ENCODE measurements at regions not wholly inside any gene's neighbourhood (a gene's known extent, or its start where the extent isn't known, plus 50 kb on each side); places are given as distances from the start of the nearest gene placed in this dataset.
"Not testable (repeated sequence)": the region's sequence is repeated elsewhere in the genome, so short reads cannot be mapped to it uniquely, and the experiment has no call there.

GRCh38 chr15:46091860-46092450 is 457.1 kb downstream of the SQOR start:
- Histone ChIP-seq H3K4me3 (ENCODE audit: low read length) (no peak overlapping the region), H3K27me3 (replicated peaks; ENCODE audit: insufficient read depth, low read length) (no peaks in the 10 kb centered on the region), H4K20me1 (ENCODE audit: insufficient read depth, low read length) (no peaks in the 10 kb centered on the region), H3K79me2 (ENCODE audit: low read length) (no peaks in the 10 kb centered on the region), H2AFZ (ENCODE audit: low read length) (peak overlapping the region; percentile 73), H3K27ac (ENCODE audit: low read length) (no peak overlapping the region), H3K9ac (ENCODE audit: low read length) (no peak overlapping the region), H3F3A (ENCODE audit: insufficient read depth, low read length) (no peaks in the 10 kb centered on the region), H3K9me2 (replicated peaks; ENCODE audit: insufficient read depth, low read length) (no peaks in the 10 kb centered on the region), H3K4me2 (ENCODE audit: low read depth, low read length) (peak overlapping the region; percentile 40; the same call in 1 of the 2 replicates), H3K36me3 (replicated peaks; ENCODE audit: insufficient read depth, low read length) (no peaks in the 10 kb centered on the region), H3K9me3 (replicated peaks; ENCODE audit: insufficient read depth, low read length) (no peaks in the 10 kb centered on the region), H3K4me1 (ENCODE audit: low read length) (no peaks in the 10 kb centered on the region)
- DNase-seq, result peak; percentile 56
- TF ChIP-seq CTCF (IDR thresholded peaks at IDR 0.05; ENCODE audit: low read length) (peak; percentile 73), EZH2 (optimal IDR thresholded peaks at IDR 0.05; ENCODE audit: low read depth, low read length) (no peak)

- not testable (repeated sequence) for H3K9ac ChIP-seq (ENCODE audit: low read length); H4K20me1 ChIP-seq (ENCODE audit: insufficient read depth, low read length); H3K36me3 ChIP-seq (replicated peaks; ENCODE audit: insufficient read depth, low read length); H3K4me2 ChIP-seq (ENCODE audit: low read depth, low read length); H3K27me3 ChIP-seq (replicated peaks; ENCODE audit: insufficient read depth, low read length); H3K4me1 ChIP-seq (ENCODE audit: low read length); H3K79me2 ChIP-seq (ENCODE audit: low read length); H3K27ac ChIP-seq (ENCODE audit: low read length); H3K4me3 ChIP-seq (ENCODE audit: low read length); H3K9me2 ChIP-seq (replicated peaks; ENCODE audit: insufficient read depth, low read length); DNase-seq; H3K9me3 ChIP-seq (replicated peaks; ENCODE audit: insufficient read depth, low read length); H2AFZ ChIP-seq (ENCODE audit: low read length); H3F3A ChIP-seq (ENCODE audit: insufficient read depth, low read length)
Measured at GRCh38 chr15:46098006-46098405, 463.2 kb downstream of the SQOR start.

GRCh38 chr15:46110755-46111154 is 475.9 kb downstream of the SQOR start:
- no peak overlapping the region for H3K4me2 ChIP-seq (ENCODE audit: low read depth, low read length)
- H3K4me1 ChIP-seq (ENCODE audit: low read length), result 0 out of 2 replicates have a peak, but pooled peaks cover under 1% of the 10 kb centered on the region
- no peak for TF ChIP-seq EZH2phosphoT487 (IDR thresholded peaks at IDR 0.05; ENCODE audit: low read length)
- TF ChIP-seq CTCF (IDR thresholded peaks at IDR 0.05; ENCODE audit: low read length), result no peak
- no peak for TF ChIP-seq EZH2 (optimal IDR thresholded peaks at IDR 0.05; ENCODE audit: low read depth, low read length)
- no peaks in the 10 kb centered on the region for H3K79me2 ChIP-seq (ENCODE audit: low read length)
- no peaks in the 10 kb centered on the region for H3K9me2 ChIP-seq (replicated peaks; ENCODE audit: insufficient read depth, low read length)
- H2AFZ ChIP-seq (ENCODE audit: low read length), result no peak overlapping the region
- no peaks in the 10 kb centered on the region for H3K9me3 ChIP-seq (replicated peaks; ENCODE audit: insufficient read depth, low read length)
- H3K4me3 ChIP-seq (ENCODE audit: low read length), result no peak overlapping the region
- H4K20me1 ChIP-seq (ENCODE audit: insufficient read depth, low read length), result no peaks in the 10 kb centered on the region
- no peak overlapping the region for H3K9ac ChIP-seq (ENCODE audit: low read length)
- no peaks in the 10 kb centered on the region for H3F3A ChIP-seq (ENCODE audit: insufficient read depth, low read length)
- H3K27ac ChIP-seq (ENCODE audit: low read length), result no peak overlapping the region
- H3K36me3 ChIP-seq (replicated peaks; ENCODE audit: insufficient read depth, low read length), result no peaks in the 10 kb centered on the region
- H3K27me3 ChIP-seq (replicated peaks; ENCODE audit: insufficient read depth, low read length), result no peaks in the 10 kb centered on the region
- DNase-seq, result no peak

GRCh38 chr15:46111730-46112129 is 476.9 kb downstream of the SQOR start:
- Histone ChIP-seq H2AFZ (ENCODE audit: low read length) (no peak overlapping the region), H4K20me1 (ENCODE audit: insufficient read depth, low read length) (no peaks in the 10 kb centered on the region), H3K27ac (ENCODE audit: low read length) (no peak overlapping the region), H3K36me3 (replicated peaks; ENCODE audit: insufficient read depth, low read length) (no peaks in the 10 kb centered on the region), H3K4me2 (ENCODE audit: low read depth, low read length) (no peak overlapping the region), H3K9ac (ENCODE audit: low read length) (no peak overlapping the region), H3F3A (ENCODE audit: insufficient read depth, low read length) (no peaks in the 10 kb centered on the region), H3K79me2 (ENCODE audit: low read length) (no peaks in the 10 kb centered on the region), H3K9me2 (replicated peaks; ENCODE audit: insufficient read depth, low read length) (no peaks in the 10 kb centered on the region), H3K9me3 (replicated peaks; ENCODE audit: insufficient read depth, low read length) (no peaks in the 10 kb centered on the region), H3K4me3 (ENCODE audit: low read length) (no peak overlapping the region), H3K27me3 (replicated peaks; ENCODE audit: insufficient read depth, low read length) (no peaks in the 10 kb centered on the region), H3K4me1 (ENCODE audit: low read length) (peaks cover 4% of the 10 kb centered on the region; the same call in 1 of the 2 replicates)
- TF ChIP-seq EZH2 (optimal IDR thresholded peaks at IDR 0.05; ENCODE audit: low read depth, low read length), result no peak
- no peak for TF ChIP-seq EZH2phosphoT487 (IDR thresholded peaks at IDR 0.05; ENCODE audit: low read length)
- no peak for TF ChIP-seq CTCF (IDR thresholded peaks at IDR 0.05; ENCODE audit: low read length)
- DNase-seq, result no peak

Data from MM.1S (cell line).